GM12892 (cell line): ENCODE measurements at regions not wholly inside any gene's neighbourhood (a gene's known extent, or its start where the extent isn't known, plus 50 kb on each side); places are given as distances from the start of the nearest gene placed in this dataset.

Source experiments
- DNase-seq: peaks from one replicate; pipeline ENCODE4 v3.0.0; 2011; ENCODE audit not compliant: insufficient read length
- FAIRE-seq: peaks from 2 replicates; lab custom pipeline; 2011; peaks lifted over from hg19 to GRCh38; lab: Jason Lieb, UNC
- POLR2A ChIP-seq: IDR thresholded peaks from 2 replicates; pipeline ENCODE4 v1.6.1; 2011; ENCODE audit warnings: low read depth, low read length, control low read depth
- POLR2AphosphoS5 ChIP-seq: IDR thresholded peaks from 2 replicates; pipeline ENCODE4 v1.6.1; 2011; ENCODE audit warnings: low read depth, low read length, control low read depth
- TAF1 ChIP-seq: IDR thresholded peaks from 2 replicates; pipeline ENCODE4 v1.6.1; 2011; ENCODE audit warnings: low read depth, mild to moderate bottlenecking, control low read depth, low read length, borderline replicate concordance

DNA sequence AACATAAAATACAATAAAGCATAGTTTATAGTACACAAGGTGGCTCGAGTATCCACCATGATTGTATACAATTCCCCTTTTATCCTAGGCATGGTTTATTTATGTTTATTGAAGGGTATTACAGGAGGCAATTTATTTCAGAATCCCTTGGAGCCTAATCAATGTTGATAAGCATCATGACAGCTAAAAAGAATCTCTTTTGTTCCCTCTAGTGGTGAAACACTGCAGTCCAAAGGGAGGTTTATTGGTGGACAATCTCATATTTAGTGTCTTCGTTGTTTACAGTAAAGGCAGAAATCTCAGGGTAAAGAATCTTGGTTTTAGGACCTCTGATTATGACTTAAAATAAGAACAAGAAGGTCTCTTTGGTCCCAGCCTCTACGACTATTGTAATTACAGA is 1712.5 kb downstream of the C4orf33 start:
- DNase-seq, result no peak
- FAIRE-seq, result no peak
- TF ChIP-seq TAF1, result no peak
- no peak for TF ChIP-seq POLR2AphosphoS5
- TF ChIP-seq POLR2A, result no peak

DNA sequence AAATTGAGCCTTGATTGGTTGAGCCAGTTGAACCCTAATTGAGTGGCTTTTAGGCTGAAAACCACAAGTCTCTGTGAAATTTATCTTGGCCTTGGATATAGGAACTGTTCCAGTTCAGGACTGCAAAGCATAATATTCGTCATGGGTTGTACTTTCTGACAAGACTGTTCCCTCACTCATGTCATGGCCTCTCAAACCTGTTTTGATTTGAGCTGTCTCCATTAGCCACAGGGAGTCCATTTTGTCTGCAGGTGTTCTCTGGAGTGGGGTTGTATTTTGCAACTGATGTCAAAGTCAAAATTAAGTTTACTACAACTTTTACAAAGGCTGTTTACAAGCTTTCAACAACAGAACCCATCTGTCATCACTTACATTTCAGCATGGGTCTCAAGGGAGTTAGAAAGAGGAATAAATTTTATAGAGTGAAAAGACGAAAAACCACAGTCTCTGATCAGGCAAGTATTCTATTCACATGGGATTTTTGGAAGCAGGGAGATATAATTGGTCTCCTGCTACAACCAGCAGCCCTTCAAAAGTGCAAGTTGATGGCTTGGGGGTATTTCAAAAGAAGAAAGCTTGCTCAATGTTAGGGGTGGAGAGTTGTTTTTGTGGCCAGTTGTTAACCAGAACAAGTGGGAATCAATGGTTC is 1716.3 kb downstream of the C4orf33 start:
- FAIRE-seq, result no peak
- no peak for TF ChIP-seq TAF1
- no peak for TF ChIP-seq POLR2A
- TF ChIP-seq POLR2AphosphoS5, result no peak
- no peak for DNase-seq

DNA sequence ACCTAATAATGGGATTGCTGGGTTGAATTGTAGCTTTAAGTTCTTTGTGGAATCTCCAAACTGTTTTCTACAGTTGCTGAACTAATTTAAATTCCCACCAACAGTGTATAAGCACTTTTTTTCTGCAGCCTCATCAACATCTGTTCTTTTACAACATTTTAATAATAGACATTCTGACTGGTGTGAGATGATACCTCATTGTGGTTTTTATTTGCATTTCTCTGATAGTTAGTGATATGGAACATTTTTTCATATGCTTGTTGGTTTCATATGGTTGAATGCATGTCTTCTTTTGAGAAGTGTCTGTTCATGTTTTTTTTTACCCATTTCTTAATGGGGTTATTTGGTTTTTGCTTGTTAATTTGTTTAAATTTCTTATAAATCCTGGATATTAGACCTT is 1718.9 kb downstream of the C4orf33 start:
- TF ChIP-seq POLR2AphosphoS5 (no peak), TAF1 (no peak), POLR2A (no peak)
- DNase-seq (no peak), FAIRE-seq (no peak)

DNA sequence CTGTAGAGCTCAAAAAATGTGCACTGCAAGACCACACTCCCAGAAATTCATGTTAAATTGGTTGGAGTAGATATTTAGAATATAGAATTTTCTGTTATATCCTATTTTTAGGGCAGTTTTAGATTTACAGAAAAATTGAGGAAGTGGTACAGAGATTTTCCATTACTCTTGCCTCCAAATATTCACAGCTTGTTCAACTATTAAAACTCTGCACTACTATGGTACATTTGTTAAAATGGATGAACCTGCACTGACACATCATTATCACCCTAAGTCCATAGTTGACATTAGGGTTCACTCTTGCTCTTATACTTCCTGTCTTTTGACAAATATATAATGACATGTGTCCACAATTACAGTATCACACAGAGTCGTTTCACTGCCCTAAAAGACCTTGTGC is 1724.5 kb downstream of the C4orf33 start:
- no peak for FAIRE-seq
- TF ChIP-seq POLR2A (no peak), TAF1 (no peak), POLR2AphosphoS5 (no peak)
- DNase-seq, result no peak

DNA sequence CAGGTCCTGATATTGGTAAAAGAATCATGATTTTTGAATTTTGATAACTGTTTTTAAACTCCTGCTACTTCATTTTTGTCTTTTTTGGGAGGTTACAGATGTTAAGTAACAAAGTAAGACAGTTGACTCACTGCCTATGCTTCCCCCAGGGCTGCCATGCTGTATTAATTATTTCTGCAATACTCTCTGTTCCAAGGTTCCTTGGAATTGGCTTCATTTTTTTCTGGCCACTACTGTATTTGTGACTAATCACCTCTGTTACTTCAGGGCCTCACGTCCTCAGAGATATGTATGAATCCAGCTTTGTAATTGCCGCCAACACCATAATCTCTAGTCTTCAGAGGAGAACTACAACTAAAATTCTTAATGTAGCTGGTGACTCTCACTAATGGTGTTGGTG is 1729.3 kb downstream of the C4orf33 start:
- DNase-seq (no peak), FAIRE-seq (no peak)
- no peak for TF ChIP-seq TAF1

DNA sequence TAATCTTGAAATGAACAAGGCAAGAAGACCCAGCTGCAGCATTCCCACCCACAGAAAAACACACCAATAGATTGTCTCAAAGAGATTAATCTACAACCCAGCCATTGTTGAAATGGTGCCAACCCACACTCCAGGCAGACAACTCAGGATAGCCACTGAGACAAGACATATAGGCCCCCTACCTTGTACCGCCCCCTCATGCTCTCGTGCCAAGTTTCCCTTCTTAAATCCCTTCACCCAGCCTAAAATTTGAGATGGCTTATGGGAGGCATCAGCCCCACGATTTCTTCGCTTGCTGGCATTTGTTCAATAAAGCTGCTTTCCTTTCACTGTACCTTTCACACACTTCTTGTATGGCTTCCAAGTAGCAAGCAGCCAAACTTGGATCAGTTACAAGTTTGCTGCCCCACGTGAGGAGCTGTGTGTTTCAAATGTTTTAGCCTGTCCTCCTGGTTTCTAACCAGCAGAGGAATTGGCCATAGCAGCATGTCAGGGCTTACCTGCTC is 1754.1 kb downstream of the C4orf33 start:
- FAIRE-seq (no peak), DNase-seq (no peak)
- no peak for TF ChIP-seq TAF1
- no peak for TF ChIP-seq POLR2AphosphoS5
- TF ChIP-seq POLR2A, result no peak

DNA sequence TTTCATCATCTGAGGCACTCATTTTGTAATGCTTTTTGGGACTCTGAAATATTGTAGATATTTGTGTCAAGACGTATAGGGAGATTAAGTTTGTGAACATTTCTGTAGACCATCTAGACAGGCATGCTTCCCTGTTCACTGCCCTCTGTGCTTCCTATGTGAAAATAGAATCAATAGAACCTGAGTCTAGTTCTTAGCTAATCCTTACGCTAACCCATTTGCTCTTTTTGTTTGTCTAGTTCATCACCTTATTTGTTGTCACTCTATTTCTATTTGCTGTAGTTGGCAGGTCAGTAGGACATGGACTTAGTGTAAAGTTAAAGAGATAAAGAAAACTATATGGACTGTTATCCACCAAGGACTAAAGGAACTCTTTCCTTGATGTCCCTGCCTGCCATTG is 1755.2 kb downstream of the C4orf33 start:
- FAIRE-seq, result no peak
- DNase-seq, result no peak
- TF ChIP-seq TAF1 (no peak), POLR2A (no peak), POLR2AphosphoS5 (no peak)

DNA sequence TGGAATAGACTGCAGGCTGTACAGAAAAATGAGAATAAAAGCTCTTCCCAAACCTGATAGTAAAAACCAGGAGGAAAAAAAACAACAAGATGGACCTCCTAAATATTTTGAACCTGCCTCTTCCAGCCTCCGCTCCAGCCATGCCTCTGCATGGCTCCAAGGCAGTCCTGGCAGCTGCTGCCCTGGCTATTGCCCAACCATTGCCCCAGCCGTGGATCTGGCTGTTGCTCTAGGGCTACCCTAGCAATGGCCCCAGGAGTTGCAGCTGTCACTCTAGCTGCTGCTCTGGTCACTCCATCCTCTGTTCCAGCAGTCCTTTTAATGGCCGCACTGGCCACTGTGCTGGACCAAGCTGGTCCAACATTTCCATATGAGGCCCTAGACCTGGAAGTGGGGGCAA is 1756.0 kb downstream of the C4orf33 start:
- DNase-seq, result no peak
- TF ChIP-seq POLR2A (no peak), POLR2AphosphoS5 (no peak), TAF1 (no peak)
- no peak for FAIRE-seq

DNA sequence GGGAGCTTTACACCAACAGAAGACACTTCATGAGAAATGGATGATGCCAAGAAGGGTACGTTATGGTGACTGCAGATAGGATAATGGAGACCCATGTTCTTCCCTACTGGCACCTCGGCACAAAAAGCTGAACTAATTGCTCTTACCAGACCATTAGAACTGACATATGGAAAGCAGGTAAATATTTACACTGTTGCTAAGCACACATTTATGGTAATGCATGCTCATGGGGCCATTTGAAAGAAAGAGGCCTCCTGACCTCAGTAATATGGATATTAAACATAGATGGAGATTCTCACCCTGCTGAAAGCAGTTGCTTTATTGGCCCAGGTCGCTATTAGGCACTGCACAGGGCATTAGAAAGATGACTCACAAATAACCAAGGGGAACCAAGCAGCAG is 1759.6 kb downstream of the C4orf33 start:
- TF ChIP-seq TAF1, result no peak
- DNase-seq (no peak), FAIRE-seq (no peak)

DNA sequence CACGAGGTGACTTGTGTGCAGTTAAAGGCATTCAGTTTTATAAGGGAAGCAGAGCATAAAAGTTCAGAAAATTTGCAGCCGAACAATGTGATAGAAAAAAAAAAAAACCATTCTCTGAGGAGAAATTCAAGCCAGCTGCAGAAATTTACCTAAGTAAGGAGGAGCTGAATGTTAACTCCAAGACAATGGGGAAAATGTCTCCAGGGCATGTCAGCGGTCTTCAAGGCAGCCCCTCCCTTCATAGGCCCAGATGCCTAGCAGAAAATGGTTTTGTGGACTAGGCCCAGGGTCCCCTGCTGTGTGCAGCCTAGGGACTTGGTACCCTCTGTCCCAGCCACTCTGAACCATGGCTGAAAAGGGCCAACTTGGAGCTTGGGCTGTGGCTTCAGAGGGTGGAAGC is 1764.0 kb downstream of the C4orf33 start:
- TF ChIP-seq TAF1, result no peak
- no peak for TF ChIP-seq POLR2A
- TF ChIP-seq POLR2AphosphoS5, result no peak
- FAIRE-seq (no peak), DNase-seq (no peak)

DNA sequence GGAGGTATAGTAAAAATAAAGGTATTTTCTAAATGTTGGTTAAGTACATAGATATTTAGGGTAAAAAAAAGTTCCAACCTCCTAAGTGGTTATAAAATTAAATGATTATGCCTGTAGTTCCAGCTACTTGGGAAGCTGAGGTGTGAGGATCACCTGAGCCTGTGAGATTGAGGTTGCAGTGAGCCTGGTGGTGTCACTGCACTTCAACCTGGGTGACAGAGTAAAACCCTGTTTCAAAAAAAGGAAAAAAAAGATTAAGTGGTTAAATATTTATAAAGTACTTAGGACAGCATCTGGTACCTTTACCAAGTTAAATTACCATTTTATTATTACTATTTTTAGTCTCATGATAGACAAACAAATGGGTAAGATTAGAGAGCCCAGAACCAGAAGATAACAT is 1801.0 kb downstream of the C4orf33 start:
- FAIRE-seq (no peak), DNase-seq (no peak)
- TF ChIP-seq POLR2A (no peak), TAF1 (no peak)

DNA sequence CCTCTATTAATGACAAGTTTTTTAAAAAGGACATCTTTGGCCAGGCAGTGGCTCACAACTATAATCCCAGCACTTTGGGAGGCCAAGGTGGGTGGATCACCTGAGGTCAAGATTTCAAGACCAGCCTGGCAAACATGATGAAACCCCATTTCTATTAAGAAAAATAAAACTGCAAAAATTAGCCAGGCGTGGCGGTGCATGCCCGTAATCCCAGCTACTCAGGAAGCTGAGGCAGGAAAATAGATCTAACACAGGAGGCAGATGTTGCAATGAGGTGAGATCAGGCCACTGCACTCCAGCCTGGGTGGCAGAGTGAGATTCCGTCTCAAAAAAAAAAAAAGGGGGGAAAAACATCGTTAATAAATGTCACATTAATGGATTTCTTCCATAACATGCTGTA is 1805.4 kb downstream of the C4orf33 start:
- FAIRE-seq (no peak), DNase-seq (no peak)
- TF ChIP-seq POLR2A (no peak), POLR2AphosphoS5 (no peak), TAF1 (no peak)

DNA sequence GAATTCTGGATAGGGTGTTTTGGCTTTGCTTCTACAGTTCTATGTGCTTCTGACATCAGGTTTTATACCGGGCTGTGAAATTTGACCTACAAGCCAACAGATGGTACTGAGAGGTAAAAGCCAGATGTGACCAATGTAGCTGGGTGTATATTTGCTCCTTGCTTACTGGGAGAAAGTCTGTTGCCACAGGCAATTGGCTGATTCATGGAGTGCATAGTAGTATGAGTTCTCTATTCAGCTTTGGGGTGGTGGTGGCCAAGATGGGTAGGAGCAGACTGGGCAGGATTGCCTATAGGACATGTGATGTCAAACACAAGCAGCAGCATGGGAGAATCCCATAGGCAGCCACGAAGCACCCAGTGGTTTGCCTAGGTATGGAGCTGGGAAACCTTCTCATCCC is 1827.0 kb downstream of the C4orf33 start:
- FAIRE-seq, result no peak
- no peak for DNase-seq
- TF ChIP-seq TAF1 (no peak), POLR2AphosphoS5 (no peak), POLR2A (no peak)

DNA sequence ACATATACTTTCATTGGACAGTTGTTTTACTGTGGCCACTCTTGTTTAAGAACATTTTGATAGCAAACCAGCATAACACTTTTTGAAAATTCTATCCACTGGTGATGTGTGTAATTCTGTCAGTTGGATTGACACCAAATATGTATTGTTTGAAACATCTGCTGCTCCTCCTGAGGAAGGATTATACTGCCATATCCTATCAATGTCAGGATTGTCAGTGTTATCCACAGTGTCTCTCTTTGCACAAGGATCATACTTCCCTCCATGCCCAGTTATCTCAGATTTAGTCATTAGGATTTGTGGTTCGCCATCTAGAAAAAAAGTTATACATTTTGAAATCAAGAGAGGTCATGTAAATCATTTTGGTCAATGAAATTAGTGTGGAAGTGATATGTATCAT is 1859.6 kb downstream of the C4orf33 start:
- TF ChIP-seq POLR2AphosphoS5 (no peak), TAF1 (no peak), POLR2A (no peak)
- DNase-seq, result no peak
- FAIRE-seq, result no peak
